ENCODE measurements at regions not wholly inside any gene's neighbourhood (a gene's known extent, or its start where the extent isn't known, plus 50 kb on each side); places are given as distances from the start of the nearest gene placed in this dataset.

DNA sequence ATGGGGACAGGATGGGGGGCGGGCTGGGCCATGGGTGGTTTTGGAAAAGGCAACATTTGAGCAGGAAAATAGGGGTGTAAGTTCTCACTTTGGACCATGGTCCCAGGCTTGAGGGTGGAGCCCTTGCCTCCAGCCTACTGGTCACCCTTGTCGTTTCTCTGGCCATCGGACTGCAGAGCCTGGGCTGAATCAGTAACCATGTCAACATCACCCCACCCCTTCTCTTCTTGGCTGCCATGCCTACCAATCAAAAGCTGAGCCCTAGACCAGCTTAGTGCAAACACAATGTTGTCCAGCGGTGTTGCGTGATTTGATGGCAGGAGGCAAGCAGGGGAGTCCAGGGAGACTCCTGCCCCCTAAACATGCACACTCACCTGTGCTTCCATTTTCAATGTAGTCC lies 231.0 kb upstream of the KAZN start:
- TF ChIP-seq, protein P1, sequence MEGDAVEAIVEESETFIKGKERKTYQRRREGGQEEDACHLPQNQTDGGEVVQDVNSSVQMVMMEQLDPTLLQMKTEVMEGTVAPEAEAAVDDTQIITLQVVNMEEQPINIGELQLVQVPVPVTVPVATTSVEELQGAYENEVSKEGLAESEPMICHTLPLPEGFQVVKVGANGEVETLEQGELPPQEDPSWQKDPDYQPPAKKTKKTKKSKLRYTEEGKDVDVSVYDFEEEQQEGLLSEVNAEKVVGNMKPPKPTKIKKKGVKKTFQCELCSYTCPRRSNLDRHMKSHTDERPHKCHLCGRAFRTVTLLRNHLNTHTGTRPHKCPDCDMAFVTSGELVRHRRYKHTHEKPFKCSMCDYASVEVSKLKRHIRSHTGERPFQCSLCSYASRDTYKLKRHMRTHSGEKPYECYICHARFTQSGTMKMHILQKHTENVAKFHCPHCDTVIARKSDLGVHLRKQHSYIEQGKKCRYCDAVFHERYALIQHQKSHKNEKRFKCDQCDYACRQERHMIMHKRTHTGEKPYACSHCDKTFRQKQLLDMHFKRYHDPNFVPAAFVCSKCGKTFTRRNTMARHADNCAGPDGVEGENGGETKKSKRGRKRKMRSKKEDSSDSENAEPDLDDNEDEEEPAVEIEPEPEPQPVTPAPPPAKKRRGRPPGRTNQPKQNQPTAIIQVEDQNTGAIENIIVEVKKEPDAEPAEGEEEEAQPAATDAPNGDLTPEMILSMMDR (IDR thresholded peaks at IDR 0.05), result no peak
- Histone ChIP-seq H3K36me3 (no peaks in the 10 kb centered on the region), H3K27ac (no peak overlapping the region), H3K4me3 (no peak overlapping the region), H3K9me3 (no peaks in the 10 kb centered on the region), H3K4me1 (peaks cover 6% of the 10 kb centered on the region), H3K27me3 (no peaks in the 10 kb centered on the region)
- no peak for DNase-seq
- intact Hi-C loops (cut with DNase I), result no loop called here
- no peak for ATAC-seq

GRCh38 chr1:14369526-14370213 lies 228.8 kb upstream of the KAZN start:
- DNase-seq, result no peak
- ATAC-seq, result no peak
- Histone ChIP-seq H3K27ac (no peak overlapping the region), H3K36me3 (no peaks in the 10 kb centered on the region), H3K4me3 (no peak overlapping the region), H3K9me3 (no peaks in the 10 kb centered on the region), H3K27me3 (no peaks in the 10 kb centered on the region), H3K4me1 (peaks cover 6% of the 10 kb centered on the region)
- TF ChIP-seq, protein P1 (IDR thresholded peaks at IDR 0.05), result no peak
- intact Hi-C loops (cut with DNase I), result no loop called here

- Histone ChIP-seq H3K4me3 (no peak overlapping the region), H3K9me3 (no peaks in the 10 kb centered on the region), H3K4me1 (no peaks in the 10 kb centered on the region), H3K36me3 (no peaks in the 10 kb centered on the region), H3K27ac (no peak overlapping the region), H3K27me3 (no peaks in the 10 kb centered on the region)
- ATAC-seq (no peak), DNase-seq (no peak)
- intact Hi-C loops (cut with DNase I), result no loop called here
- TF ChIP-seq, protein P1 (IDR thresholded peaks at IDR 0.05), result no peak
These were observed 226.6 kb upstream of the KAZN start for GRCh38 chr1:14371771-14372497.

DNA sequence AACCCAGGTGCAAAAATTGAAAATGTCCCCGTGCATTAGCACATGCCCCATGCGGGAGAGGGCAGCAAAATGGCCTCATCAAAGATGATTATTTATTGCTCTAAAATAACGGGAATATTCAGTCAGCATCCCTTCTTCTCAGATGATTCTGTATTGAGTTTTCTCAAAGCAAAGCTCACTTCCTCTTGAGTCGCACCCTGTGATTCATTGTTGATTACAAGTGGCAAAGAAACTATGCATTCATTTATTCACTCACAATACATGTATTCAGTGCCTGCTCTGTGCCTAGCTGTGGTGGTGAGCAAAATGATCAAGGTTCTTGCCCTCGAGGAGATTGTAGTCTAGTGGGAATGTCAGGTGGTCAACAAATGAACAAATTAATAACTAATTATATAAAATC lies 226.0 kb upstream of the KAZN start:
- intact Hi-C loops (cut with DNase I), result no loop called here
- no peak for ATAC-seq
- H3K9me3 ChIP-seq, result no peaks in the 10 kb centered on the region

DNA sequence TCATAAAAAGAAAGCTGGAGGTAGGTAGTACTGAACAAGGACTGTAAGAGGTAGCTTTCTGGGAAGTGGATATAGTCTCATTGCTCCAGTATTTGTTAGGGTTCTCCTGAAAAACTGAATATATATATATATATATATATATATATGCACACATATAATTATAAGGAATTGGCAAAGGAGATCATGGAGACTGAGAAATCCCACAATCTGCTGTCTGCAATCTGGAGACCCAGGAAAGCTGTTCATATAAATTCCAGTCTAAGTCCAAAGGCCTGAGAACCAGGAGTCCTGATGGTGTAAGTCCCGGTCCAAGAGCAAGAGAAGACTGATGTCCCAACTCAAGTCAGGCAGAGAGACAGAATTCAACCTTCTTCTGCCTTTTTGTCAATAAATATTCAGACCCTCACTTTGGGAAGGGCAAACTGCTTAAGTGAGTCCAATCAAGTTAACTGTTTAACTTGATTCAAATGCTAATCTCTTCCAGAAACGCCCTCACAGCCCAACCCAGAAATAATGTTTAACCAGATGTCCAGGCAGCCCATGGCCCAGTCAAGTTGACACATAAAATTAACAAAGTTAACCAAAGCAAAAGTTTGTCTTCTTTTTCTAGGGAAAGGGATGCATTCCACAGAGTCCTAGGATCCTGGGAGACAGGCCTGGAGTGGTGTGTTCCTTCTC lies 225.3 kb upstream of the KAZN start:
- Histone ChIP-seq H3K27ac (no peak overlapping the region), H3K36me3 (no peaks in the 10 kb centered on the region), H3K4me1 (no peaks in the 10 kb centered on the region), H3K27me3 (no peaks in the 10 kb centered on the region), H3K9me3 (no peaks in the 10 kb centered on the region), H3K4me3 (no peak overlapping the region)
- TF ChIP-seq, protein P1 (IDR thresholded peaks at IDR 0.05), result no peak
- DNase-seq (no peak), ATAC-seq (no peak)
- intact Hi-C loops (cut with DNase I), result no loop called here

More for the DNA sequence above, 226.0 kb upstream of the KAZN start:
- TF ChIP-seq, protein P1 (IDR thresholded peaks at IDR 0.05), result no peak
- Histone ChIP-seq H3K4me3 (no peak overlapping the region), H3K4me1 (no peaks in the 10 kb centered on the region), H3K27ac (no peak overlapping the region), H3K27me3 (no peaks in the 10 kb centered on the region), H3K36me3 (no peaks in the 10 kb centered on the region)
- DNase-seq, result no peak

Measured in upper lobe of right lung (tissue), 1 donor.